ENCODE measurements at regions not wholly inside any gene's neighbourhood (a gene's known extent, or its start where the extent isn't known, plus 50 kb on each side); places are given as distances from the start of the nearest gene placed in this dataset.

GRCh38 chr10:130968511-130968910 lies 343.0 kb downstream of the TCERG1L start:
- no peak overlapping the region for H3K27ac ChIP-seq (ENCODE audit: low read length)
- POLR2A ChIA-PET: no interaction called here
- H3K4me1 ChIP-seq (ENCODE audit: control insufficient read depth in 1 of 2, extremely low read depth in 1 of 2, insufficient read depth in 2 of 2, low read length in 2 of 2): no peaks in the 10 kb centered on the region
- H3K27ac Mint-ChIP-seq: no peak overlapping the region
- H3K4me1 Mint-ChIP-seq: no peaks in the 10 kb centered on the region
- 20% methylated on average over 1 of the region's 3 CpGs for WGBS (ENCODE audit: insufficient coverage)
- no peak overlapping the region for H3K4me3 Mint-ChIP-seq
- DNase-seq (no peak), ATAC-seq (replicated peaks in 1 of 4) (no peak)
- H3K27me3 Mint-ChIP-seq: no peaks in the 10 kb centered on the region
- CTCF ChIA-PET: no interaction called here
- H3K27me3 ChIP-seq (replicated peaks in 1 of 2; ENCODE audit: control insufficient read depth in 2 of 2, extremely low read depth in 1 of 2, insufficient read depth in 2 of 2, low read length in 1 of 2): peaks cover 0 to 11% of the 10 kb centered on the region in 2 experiments
- no peaks in the 10 kb centered on the region for H3K36me3 ChIP-seq (ENCODE audit: control insufficient read depth in 2 of 2, extremely low read depth in 1 of 2, insufficient read depth in 1 of 2, low read length in 1 of 2)
- H3K36me3 Mint-ChIP-seq: no peaks in the 10 kb centered on the region
- no peaks in the 10 kb centered on the region for H3K9me3 Mint-ChIP-seq
- no peaks in the 10 kb centered on the region for H3K9me3 ChIP-seq
- no peak overlapping the region for H3K4me3 ChIP-seq (ENCODE audit: control insufficient read depth in 1 of 2, extremely low read depth in 1 of 2, low read length in 1 of 2)

GRCh38 chr10:130968964-130969363 lies 342.6 kb downstream of the TCERG1L start:
- Histone ChIP-seq H3K27ac (ENCODE audit: low read length) (no peak overlapping the region), H3K4me1 (ENCODE audit: control insufficient read depth in 1 of 2, extremely low read depth in 1 of 2, insufficient read depth in 2 of 2, low read length in 2 of 2) (no peaks in the 10 kb centered on the region), H3K27me3 (replicated peaks in 1 of 2; ENCODE audit: control insufficient read depth in 2 of 2, extremely low read depth in 1 of 2, insufficient read depth in 2 of 2, low read length in 1 of 2) (peaks cover 0 to 11% of the 10 kb centered on the region in 2 experiments), H3K4me3 (ENCODE audit: control insufficient read depth in 1 of 2, extremely low read depth in 1 of 2, low read length in 1 of 2) (no peak overlapping the region), H3K36me3 (ENCODE audit: control insufficient read depth in 2 of 2, extremely low read depth in 1 of 2, insufficient read depth in 1 of 2, low read length in 1 of 2) (no peaks in the 10 kb centered on the region), H3K9me3 (no peaks in the 10 kb centered on the region)
- POLR2A ChIA-PET: no interaction called here
- no peak overlapping the region for H3K4me3 Mint-ChIP-seq
- H3K27me3 Mint-ChIP-seq: no peaks in the 10 kb centered on the region
- no peaks in the 10 kb centered on the region for H3K9me3 Mint-ChIP-seq
- H3K27ac Mint-ChIP-seq: no peak overlapping the region
- CTCF ChIA-PET: no interaction called here
- 86% methylated on average over 2 of the region's 2 CpGs for WGBS (ENCODE audit: insufficient coverage)
- ATAC-seq (replicated peaks in 1 of 4) (no peak), DNase-seq (no peak)
- H3K36me3 Mint-ChIP-seq: no peaks in the 10 kb centered on the region
- H3K4me1 Mint-ChIP-seq: no peaks in the 10 kb centered on the region

GRCh38 chr10:130969700-130970099 lies 341.8 kb downstream of the TCERG1L start:
- Mint-ChIP-seq H3K27ac (no peak overlapping the region), H3K27me3 (no peaks in the 10 kb centered on the region), H3K4me3 (no peak overlapping the region), H3K9me3 (no peaks in the 10 kb centered on the region), H3K36me3 (no peaks in the 10 kb centered on the region), H3K4me1 (no peaks in the 10 kb centered on the region)
- 76% methylated on average over 2 of the region's 15 CpGs for WGBS (ENCODE audit: insufficient coverage)
- ATAC-seq (replicated peaks in 1 of 4): no peak
- no peaks in the 10 kb centered on the region for H3K9me3 ChIP-seq
- CTCF ChIA-PET: no interaction called here
- peaks cover 0 to 11% of the 10 kb centered on the region in 2 experiments for H3K27me3 ChIP-seq (replicated peaks in 1 of 2; ENCODE audit: control insufficient read depth in 2 of 2, extremely low read depth in 1 of 2, insufficient read depth in 2 of 2, low read length in 1 of 2)
- DNase-seq: no peak
- no peak overlapping the region for H3K4me3 ChIP-seq (ENCODE audit: control insufficient read depth in 1 of 2, extremely low read depth in 1 of 2, low read length in 1 of 2)
- no peak overlapping the region for H3K27ac ChIP-seq (ENCODE audit: low read length)
- no peaks in the 10 kb centered on the region for H3K36me3 ChIP-seq (ENCODE audit: control insufficient read depth in 2 of 2, extremely low read depth in 1 of 2, insufficient read depth in 1 of 2, low read length in 1 of 2)
- POLR2A ChIA-PET: no interaction called here
- H3K4me1 ChIP-seq (ENCODE audit: control insufficient read depth in 1 of 2, extremely low read depth in 1 of 2, insufficient read depth in 2 of 2, low read length in 2 of 2): no peaks in the 10 kb centered on the region

GRCh38 chr10:130970341-130971122 lies 341.0 kb downstream of the TCERG1L start:
- peaks cover 0 to 11% of the 10 kb centered on the region in 2 experiments for H3K27me3 ChIP-seq (replicated peaks in 1 of 2; ENCODE audit: control insufficient read depth in 2 of 2, extremely low read depth in 1 of 2, insufficient read depth in 2 of 2, low read length in 1 of 2)
- no peaks in the 10 kb centered on the region for H3K36me3 ChIP-seq (ENCODE audit: control insufficient read depth in 2 of 2, extremely low read depth in 1 of 2, insufficient read depth in 1 of 2, low read length in 1 of 2)
- no peaks in the 10 kb centered on the region for H3K9me3 ChIP-seq
- no peaks in the 10 kb centered on the region for H3K4me1 ChIP-seq (ENCODE audit: control insufficient read depth in 1 of 2, extremely low read depth in 1 of 2, insufficient read depth in 2 of 2, low read length in 2 of 2)
- H3K9me3 Mint-ChIP-seq: no peaks in the 10 kb centered on the region
- H3K4me3 ChIP-seq (ENCODE audit: control insufficient read depth in 1 of 2, extremely low read depth in 1 of 2, low read length in 1 of 2): no peak overlapping the region
- ChIA-PET CTCF (no interaction called here), POLR2A (no interaction called here)
- no peaks in the 10 kb centered on the region for H3K36me3 Mint-ChIP-seq
- no peaks in the 10 kb centered on the region for H3K4me1 Mint-ChIP-seq
- no peak overlapping the region for H3K27ac ChIP-seq (ENCODE audit: low read length)
- 72% methylated on average over 4 of the region's 10 CpGs for WGBS (ENCODE audit: insufficient coverage)
- ATAC-seq (replicated peaks in 1 of 4) (no peak), DNase-seq (no peak)
- H3K4me3 Mint-ChIP-seq: no peak overlapping the region
- H3K27me3 Mint-ChIP-seq: no peaks in the 10 kb centered on the region
- H3K27ac Mint-ChIP-seq: no peak overlapping the region

GRCh38 chr10:130971123-130971435 lies 340.4 kb downstream of the TCERG1L start:
- H3K27ac ChIP-seq (ENCODE audit: low read length): no peak overlapping the region
- no peak overlapping the region for H3K4me3 Mint-ChIP-seq
- no peaks in the 10 kb centered on the region for H3K9me3 ChIP-seq
- POLR2A ChIA-PET: no interaction called here
- 76% methylated on average over 4 of the region's 8 CpGs for WGBS (ENCODE audit: insufficient coverage)
- H3K27me3 Mint-ChIP-seq: no peaks in the 10 kb centered on the region
- no peak for ATAC-seq (replicated peaks in 1 of 4)
- no peaks in the 10 kb centered on the region for H3K36me3 Mint-ChIP-seq
- CTCF ChIA-PET: no interaction called here
- no peak overlapping the region for H3K27ac Mint-ChIP-seq
- no peaks in the 10 kb centered on the region for H3K4me1 Mint-ChIP-seq
- no peak for DNase-seq
- no peaks in the 10 kb centered on the region for H3K36me3 ChIP-seq (ENCODE audit: control insufficient read depth in 2 of 2, extremely low read depth in 1 of 2, insufficient read depth in 1 of 2, low read length in 1 of 2)
- H3K27me3 ChIP-seq (replicated peaks in 1 of 2; ENCODE audit: control insufficient read depth in 2 of 2, extremely low read depth in 1 of 2, insufficient read depth in 2 of 2, low read length in 1 of 2): peaks cover 0 to 11% of the 10 kb centered on the region in 2 experiments
- no peaks in the 10 kb centered on the region for H3K9me3 Mint-ChIP-seq
- no peak overlapping the region for H3K4me3 ChIP-seq (ENCODE audit: control insufficient read depth in 1 of 2, extremely low read depth in 1 of 2, low read length in 1 of 2)
- no peaks in the 10 kb centered on the region for H3K4me1 ChIP-seq (ENCODE audit: control insufficient read depth in 1 of 2, extremely low read depth in 1 of 2, insufficient read depth in 2 of 2, low read length in 2 of 2)

- CTCF ChIA-PET: no interaction called here
- Mint-ChIP-seq H3K36me3 (no peaks in the 10 kb centered on the region), H3K27me3 (no peaks in the 10 kb centered on the region), H3K9me3 (no peaks in the 10 kb centered on the region), H3K27ac (no peak overlapping the region), H3K4me1 (no peaks in the 10 kb centered on the region), H3K4me3 (no peak overlapping the region)
- Histone ChIP-seq H3K9me3 (no peaks in the 10 kb centered on the region), H3K27me3 (replicated peaks in 1 of 2; ENCODE audit: control insufficient read depth in 2 of 2, extremely low read depth in 1 of 2, insufficient read depth in 2 of 2, low read length in 1 of 2) (peaks cover 0 to 11% of the 10 kb centered on the region in 2 experiments), H3K36me3 (ENCODE audit: control insufficient read depth in 2 of 2, extremely low read depth in 1 of 2, insufficient read depth in 1 of 2, low read length in 1 of 2) (no peaks in the 10 kb centered on the region), H3K27ac (ENCODE audit: low read length) (no peak overlapping the region), H3K4me1 (ENCODE audit: control insufficient read depth in 1 of 2, extremely low read depth in 1 of 2, insufficient read depth in 2 of 2, low read length in 2 of 2) (no peaks in the 10 kb centered on the region), H3K4me3 (ENCODE audit: control insufficient read depth in 1 of 2, extremely low read depth in 1 of 2, low read length in 1 of 2) (no peak overlapping the region)
- POLR2A ChIA-PET: no interaction called here
- DNase-seq: no peak
- WGBS (ENCODE audit: insufficient coverage): 95% methylated on average over 13 of the region's 16 CpGs
- no peak for ATAC-seq (replicated peaks in 1 of 4)
Measured at GRCh38 chr10:130973127-130973839, 338.2 kb downstream of the TCERG1L start.

Data from T-cell (primary cell).